H54 (cell line): ENCODE measurements at regions not wholly inside any gene's neighbourhood (a gene's known extent, or its start where the extent isn't known, plus 50 kb on each side); places are given as distances from the start of the nearest gene placed in this dataset.

ENCODE experiments used
- DNase-seq: peaks from one replicate; pipeline ENCODE4 v3.0.0; 2011; ENCODE audit warnings: low spot score, mixed read lengths; ENCODE audit not compliant: insufficient read length
- FAIRE-seq: peaks from 3 replicates; lab custom pipeline; 2011; peaks lifted over from hg19 to GRCh38; lab: Jason Lieb, UNC
- POLR2A ChIP-seq: IDR thresholded peaks from 2 replicates; pipeline ENCODE4 v1.6.1; 2011; ENCODE audit warnings: low read depth, mild to moderate bottlenecking, low read length

DNA sequence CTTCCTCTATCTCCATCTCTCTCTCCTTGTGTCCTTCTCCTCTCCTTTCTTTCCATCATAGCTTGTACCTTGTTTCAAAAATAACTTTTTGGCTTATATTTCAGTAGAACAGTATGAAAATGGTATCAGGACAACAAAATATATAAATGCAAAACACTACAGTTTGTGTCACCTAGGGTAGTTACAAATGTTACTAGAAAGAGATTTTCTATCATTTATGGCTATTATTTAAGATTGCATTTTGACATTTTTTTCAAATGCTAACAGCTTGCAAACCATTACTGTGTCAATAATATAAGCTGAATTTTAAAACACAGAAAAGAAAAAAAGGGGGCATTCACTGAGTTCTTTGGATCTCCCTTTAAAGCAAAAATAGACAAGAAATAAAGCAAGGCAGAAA, 392.3 kb upstream of the LRRC4C start:
- FAIRE-seq: no peak
- no peak for DNase-seq
- TF ChIP-seq POLR2A: no peak

DNA sequence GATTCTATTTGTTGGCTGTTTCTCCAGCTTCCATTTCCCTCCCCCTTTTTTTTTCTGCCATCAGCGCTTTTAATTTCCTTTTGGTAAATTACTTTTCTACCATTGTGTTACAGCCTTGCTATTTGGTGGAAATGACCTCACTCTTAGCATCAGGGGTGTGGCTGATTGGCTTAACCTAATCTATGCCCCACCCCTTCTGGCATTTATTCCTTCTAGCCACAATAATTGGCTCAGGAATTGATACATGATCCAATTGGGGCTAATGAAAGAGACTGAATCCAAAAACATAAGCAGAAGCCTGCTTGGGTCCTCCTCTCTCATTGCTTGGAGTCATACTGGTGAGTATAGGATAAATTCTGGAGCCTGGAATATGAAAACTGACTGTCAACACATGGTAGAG, 402.4 kb upstream of the LRRC4C start:
- FAIRE-seq: no peak
- no peak for TF ChIP-seq POLR2A
- no peak for DNase-seq

DNA sequence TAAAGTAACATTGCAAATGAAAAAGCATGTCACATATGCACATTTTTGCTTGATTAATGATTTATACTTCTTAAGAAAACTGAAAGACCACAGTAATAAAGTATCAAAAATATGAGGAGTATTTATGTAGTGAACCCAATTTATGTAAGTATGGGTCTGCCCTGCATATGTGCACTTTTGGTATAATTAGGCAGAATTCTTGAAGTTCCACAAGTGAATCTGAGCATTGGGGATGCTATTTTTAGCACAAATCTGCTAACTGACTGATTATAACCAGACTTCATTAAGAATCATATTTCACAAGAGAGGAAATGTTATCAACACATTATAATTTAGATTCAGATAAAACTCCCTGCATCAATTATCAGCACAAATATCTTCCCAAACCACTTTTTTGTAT, 407.1 kb upstream of the LRRC4C start:
- no peak for DNase-seq
- TF ChIP-seq POLR2A: no peak
- FAIRE-seq: no peak

DNA sequence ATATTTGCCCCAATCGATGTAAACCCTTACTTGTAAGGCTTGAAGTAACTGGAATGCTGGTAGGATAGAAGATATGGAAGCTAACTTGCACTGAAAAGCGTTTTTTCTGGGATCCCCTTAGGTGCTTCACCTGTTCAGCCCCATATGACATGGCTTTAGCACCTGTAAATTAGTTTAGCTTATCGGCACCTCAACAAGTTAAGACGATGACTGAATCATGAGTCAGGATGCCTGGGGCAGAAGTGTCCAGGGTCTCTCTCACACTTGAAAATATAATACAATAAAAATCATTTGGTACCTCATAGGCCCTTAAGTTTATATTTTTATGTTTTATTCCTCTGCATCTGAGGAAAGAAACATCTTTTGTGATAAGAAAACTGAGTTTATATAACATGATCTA, 409.2 kb upstream of the LRRC4C start:
- TF ChIP-seq POLR2A: no peak
- FAIRE-seq (no peak), DNase-seq (no peak)

DNA sequence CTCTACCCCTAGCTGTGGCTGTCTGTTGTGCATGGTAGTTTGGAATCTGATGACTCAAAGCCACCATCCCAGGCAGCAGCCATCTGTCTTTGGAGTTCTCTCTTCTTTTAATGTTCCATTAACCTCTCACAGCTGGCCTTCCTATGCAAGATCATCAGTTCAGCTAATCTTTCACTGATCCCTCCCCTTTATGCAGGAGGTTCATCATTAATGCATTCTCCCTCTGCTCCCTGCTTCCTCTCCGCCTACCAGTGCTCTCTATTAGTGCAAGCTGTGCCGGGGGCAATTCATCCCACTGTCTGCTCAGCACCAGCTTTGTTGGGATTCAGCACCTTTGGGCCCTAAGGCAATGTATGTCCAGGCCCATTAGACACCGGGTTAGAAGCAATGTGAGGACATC, 413.0 kb upstream of the LRRC4C start:
- TF ChIP-seq POLR2A: no peak

DNA sequence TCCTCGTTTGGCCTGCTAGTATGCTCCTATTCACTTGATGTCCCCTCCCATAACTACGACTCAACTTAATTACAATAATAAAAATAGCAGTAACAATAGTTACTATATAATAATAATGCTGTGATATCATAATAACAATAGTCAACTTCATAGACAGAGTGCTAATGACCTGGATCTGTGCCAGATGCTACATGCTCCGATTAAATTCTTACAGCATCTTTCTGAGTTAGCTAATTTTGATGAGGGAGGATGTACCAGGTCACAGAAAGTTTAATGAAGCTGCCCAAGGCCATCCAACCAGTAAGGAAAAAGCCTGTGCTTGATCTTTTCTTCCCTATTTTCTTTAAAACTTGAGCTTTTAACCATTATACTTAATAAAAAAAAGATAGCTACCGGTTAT, 413.4 kb upstream of the LRRC4C start:
- no peak for FAIRE-seq
- DNase-seq: no peak
- TF ChIP-seq POLR2A: no peak

More for the DNA sequence above, 413.0 kb upstream of the LRRC4C start:
- no peak for FAIRE-seq
- no peak for DNase-seq

DNA sequence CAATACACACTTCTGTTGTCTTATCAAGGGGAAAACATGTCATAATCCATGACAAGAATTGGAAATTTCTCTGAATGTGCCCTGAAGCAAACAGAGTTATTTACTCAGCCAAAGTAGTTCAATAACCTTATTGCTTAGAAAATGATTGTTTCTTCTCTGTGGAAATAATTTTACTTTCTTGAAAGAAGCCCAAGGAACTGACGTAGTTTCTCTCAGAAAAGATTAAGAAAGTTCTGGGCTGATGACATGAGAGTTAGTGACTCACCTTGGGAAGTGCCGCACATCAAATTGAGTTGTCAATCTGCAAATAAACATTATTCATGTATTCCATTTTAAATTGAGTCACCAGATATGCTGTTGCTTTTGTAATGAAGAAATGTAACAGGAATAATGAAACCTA, 418.6 kb upstream of the LRRC4C start:
- TF ChIP-seq POLR2A: no peak
- DNase-seq: no peak
- no peak for FAIRE-seq

DNA sequence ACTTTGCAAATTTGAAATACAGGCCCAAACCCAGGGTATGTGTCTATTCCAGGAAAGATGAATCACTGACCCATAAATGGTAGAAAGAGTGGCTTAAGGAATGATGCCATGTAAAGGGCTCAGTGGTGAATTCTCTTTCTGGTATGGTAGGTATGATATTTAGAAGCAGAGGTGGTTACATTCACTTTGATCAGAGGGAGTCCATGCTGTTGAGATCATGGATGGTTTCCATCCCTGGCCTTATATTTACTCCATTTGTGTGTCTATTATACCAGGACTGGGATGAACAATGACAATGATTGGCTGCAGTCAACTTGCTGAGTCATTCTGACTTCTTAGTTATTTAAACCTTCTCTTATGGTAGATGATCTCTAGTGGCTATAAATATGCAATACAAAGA, 419.8 kb upstream of the LRRC4C start:
- DNase-seq (no peak), FAIRE-seq (no peak)
- no peak for TF ChIP-seq POLR2A

DNA sequence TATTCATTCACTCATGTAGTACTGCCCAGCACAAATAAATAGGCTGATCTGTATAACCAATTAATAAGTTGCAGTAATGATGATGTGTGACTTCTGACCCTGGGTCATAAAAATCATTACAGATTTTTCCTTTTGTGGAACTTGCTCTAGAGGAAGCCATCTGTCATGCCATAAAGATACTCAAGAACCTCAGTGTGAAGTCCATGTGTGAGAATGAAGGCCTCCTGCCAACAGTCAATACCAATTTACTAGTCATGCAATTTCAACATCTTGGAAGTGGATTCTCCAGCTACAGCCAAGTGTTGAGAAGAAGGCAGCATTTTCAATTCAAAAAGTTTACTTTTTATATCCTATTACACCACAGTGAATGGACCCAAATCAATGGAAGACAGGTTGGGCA, 435.6 kb upstream of the LRRC4C start:
- FAIRE-seq: no peak
- no peak for DNase-seq
- TF ChIP-seq POLR2A: no peak

DNA sequence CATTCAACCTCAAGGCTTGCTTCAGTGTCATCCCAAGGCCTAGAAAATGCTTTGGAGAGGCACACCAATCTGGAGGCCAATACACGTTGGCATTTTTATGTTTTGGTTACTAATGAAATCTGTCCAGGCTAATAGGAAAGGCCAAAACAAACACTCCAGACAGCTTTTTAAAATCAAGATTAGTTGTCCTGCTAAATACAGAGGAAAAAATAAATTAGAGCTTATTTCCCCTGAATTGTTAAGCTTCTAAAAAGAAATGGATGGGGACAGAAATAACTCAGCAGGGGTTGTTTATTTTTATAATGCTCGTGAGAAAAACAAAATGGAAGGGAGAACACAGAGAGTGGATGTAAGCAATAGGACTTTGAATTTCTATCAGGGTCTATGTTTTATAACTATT, 438.5 kb upstream of the LRRC4C start:
- TF ChIP-seq POLR2A: no peak
- no peak for FAIRE-seq
- DNase-seq: no peak

DNA sequence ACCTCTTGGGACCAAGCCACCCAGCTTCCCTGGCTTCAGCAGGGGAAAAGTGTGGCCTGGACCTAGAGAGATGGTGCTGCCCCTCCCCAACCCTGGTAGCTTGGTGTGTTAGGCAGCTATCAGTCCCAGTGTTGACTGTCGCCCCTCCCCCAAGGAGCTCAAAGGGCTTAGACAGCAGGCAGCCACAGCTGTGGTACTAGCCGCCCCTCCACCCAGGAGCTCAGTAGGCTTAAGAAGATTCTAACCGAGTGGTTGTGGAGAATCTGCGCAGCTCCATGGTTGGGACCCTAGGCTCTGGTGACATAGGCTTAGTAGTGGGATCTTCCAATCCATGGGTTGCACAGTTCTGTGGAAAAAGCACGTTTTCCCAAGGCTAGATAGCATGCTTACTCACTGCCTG, 458.4 kb upstream of the LRRC4C start:
- DNase-seq: no peak
- FAIRE-seq: no peak
- no peak for TF ChIP-seq POLR2A

DNA sequence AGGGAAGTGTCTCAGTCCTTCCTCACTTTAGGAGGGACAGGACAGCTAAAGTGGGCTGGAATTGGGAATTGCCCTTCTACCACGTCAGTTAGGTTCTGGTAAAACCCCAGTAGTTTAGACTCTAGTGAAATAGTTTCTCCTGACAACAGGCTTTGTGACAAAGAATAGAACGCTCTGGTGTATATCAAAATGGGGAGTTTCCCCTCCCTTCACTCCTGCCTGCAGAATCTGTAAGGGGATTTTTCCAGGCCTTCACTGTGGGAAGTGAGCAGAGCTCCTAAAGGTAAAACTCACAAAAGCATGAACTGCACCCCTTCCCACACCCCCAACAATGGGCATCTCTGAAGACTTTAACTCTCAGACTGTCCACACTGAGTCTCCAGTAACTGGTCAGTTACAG, 460.9 kb upstream of the LRRC4C start:
- no peak for TF ChIP-seq POLR2A
- FAIRE-seq (no peak), DNase-seq (no peak)

DNA sequence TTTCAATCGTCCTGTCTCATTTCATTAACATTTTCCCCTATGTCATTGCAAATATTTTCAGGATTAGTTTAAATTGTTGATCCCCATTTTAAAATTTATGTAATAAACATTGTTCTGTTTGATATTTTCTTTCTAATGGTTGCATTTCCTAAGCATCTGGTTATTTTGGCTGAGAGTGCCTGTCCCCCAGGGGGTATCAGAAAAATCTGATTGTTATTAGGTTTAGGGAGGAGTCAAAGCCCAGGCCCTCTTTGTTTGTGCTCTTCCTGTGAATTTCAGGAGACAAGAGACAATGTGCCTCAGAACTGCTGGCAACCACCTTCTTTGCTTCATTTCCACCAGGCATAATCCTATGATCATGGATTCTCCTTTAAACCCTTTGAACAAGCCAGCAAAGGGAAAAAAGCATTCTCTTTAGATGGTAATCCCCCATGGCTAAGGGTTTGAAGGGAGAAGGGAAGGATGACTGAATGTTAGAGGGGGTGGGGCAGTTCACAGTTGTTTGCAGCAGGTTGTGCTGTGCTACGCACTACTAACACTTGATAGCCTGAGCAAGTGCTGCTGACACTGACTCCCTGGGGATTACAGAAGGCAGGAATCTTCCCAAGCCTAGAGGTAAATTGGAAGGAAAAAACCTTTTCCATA, 462.4 kb upstream of the LRRC4C start:
- DNase-seq: no peak
- FAIRE-seq: no peak
- no peak for TF ChIP-seq POLR2A

DNA sequence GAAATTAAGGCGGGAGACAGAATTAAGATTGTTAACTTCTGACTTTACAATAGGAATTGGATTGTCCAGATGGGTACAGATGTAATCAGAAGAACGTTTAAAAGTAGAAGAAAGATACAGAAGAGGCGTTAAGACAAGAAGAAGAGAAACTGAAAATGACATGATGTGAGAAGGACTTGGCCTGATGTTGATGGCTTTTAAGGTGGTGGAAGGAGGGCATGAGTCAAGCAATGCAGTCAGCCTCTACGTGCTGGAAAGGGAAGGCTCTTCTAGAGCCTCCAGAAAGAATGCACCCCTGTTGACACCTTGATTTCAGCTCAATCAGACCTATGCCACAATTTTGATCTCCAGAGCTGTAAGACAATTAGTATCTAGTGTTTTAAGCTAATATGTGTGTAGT, 466.9 kb upstream of the LRRC4C start:
- TF ChIP-seq POLR2A: no peak
- DNase-seq (no peak), FAIRE-seq (no peak)

DNA sequence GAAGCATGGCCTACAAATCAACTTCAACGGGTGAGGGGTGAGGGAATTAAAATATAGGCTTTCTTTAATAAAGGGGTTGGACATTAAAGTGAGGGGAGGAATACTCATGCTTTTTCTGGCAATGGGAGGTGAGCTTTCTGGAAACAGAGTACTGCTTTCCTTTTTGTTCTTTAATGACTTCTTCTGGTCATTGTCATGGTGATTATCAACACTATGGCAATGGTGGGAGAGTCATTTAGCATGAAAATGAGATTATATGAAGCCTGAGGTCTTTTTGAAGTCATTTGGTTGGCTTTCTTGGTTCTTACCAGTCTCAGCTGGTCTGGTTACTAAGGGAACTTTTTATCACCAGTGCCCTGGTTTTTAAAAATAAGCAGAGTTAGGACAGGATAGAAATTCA, 475.8 kb upstream of the LRRC4C start:
- no peak for FAIRE-seq
- no peak for TF ChIP-seq POLR2A
- no peak for DNase-seq

DNA sequence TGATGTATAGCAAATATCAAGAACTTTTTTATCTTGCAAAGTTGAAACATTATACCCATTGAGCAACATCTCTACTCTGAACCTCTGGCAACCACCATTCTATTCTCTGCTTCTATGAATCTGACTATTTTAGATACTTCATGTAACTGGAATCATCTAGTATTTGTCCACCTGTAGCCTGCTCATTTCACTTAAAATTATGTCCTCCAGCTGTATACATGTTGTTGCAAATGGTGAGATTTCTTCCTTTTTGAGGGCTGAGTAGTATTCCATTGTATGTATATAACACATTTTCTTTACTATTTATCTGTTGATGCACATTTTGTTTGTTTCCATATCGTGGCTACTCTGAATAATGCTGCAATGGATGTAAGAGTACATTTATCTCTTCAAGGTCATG, 476.3 kb upstream of the LRRC4C start:
- no peak for TF ChIP-seq POLR2A
- FAIRE-seq: no peak
- DNase-seq: no peak
